ENCODE measurements at regions not wholly inside any gene's neighbourhood (a gene's known extent, or its start where the extent isn't known, plus 50 kb on each side); places are given as distances from the start of the nearest gene placed in this dataset.
A peak's percentile ranks its signal among the peaks of the same experiment; 100 is the strongest.

DNA sequence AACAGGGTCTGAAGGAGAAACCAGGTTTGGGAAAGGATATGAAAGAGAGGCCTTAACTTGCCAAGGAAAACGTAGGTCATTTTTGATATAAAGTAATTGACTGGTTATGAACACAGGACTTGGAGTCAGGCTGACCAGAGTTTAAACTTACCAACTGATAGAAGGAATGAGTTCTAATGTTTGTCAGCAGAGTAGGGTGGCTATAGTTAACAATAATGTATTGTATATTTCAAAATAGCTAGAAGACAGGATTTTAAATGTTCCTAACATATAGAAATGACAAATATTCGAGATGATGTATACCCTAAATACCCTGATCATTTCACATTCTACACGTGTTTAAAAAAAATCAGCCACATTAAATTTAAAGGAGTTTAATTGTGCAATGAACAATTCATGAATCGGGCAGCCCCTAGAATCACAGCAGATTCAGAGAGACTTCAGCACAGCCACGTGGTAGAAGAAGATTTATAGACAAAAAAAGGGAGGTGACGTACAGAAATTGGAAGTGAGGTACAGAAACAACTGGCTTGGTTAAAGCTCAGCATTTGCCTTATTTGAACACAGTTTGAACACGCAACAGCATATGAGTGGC is 52.5 kb upstream of the PLEKHG7 start:
- TF ChIP-seq CTCF (IDR thresholded peaks at IDR 0.05; ENCODE audit: low read depth, low read length, missing control alignments): no peak
- H3K4me3 ChIP-seq (replicated peaks; ENCODE audit: low read depth, low read length): no peak overlapping the region

GRCh38 chr12:92649511-92650227 is 53.1 kb upstream of the PLEKHG7 start:
- peak; percentile 75 for DNase-seq (ENCODE audit: extremely low read depth, low read depth)
- no peak overlapping the region for H3K4me3 ChIP-seq (replicated peaks; ENCODE audit: low read depth, low read length)
- TF ChIP-seq CTCF (IDR thresholded peaks at IDR 0.05; ENCODE audit: low read depth, low read length, missing control alignments): peak; percentile 72

More for the DNA sequence above, 52.5 kb upstream of the PLEKHG7 start:
- no peak for DNase-seq (ENCODE audit: extremely low read depth, low read depth)

GRCh38 chr12:92648242-92649031 is 54.4 kb upstream of the PLEKHG7 start:
- DNase-seq (ENCODE audit: extremely low read depth, low read depth): no peak
- H3K4me3 ChIP-seq (replicated peaks; ENCODE audit: low read depth, low read length): no peak overlapping the region
- no peak for TF ChIP-seq CTCF (IDR thresholded peaks at IDR 0.05; ENCODE audit: low read depth, low read length, missing control alignments)

GRCh38 chr12:92641291-92641690 is 61.5 kb upstream of the PLEKHG7 start:
- no peak for TF ChIP-seq CTCF (IDR thresholded peaks at IDR 0.05; ENCODE audit: low read depth, low read length, missing control alignments)

GRCh38 chr12:92640691-92641090 is 62.1 kb upstream of the PLEKHG7 start:
- no peak for TF ChIP-seq CTCF (IDR thresholded peaks at IDR 0.05; ENCODE audit: low read depth, low read length, missing control alignments)
- no peak for DNase-seq (ENCODE audit: extremely low read depth, low read depth)
- no peak overlapping the region for H3K4me3 ChIP-seq (replicated peaks; ENCODE audit: low read depth, low read length)

More at GRCh38 chr12:92641291-92641690, 61.5 kb upstream of the PLEKHG7 start:
- H3K4me3 ChIP-seq (replicated peaks; ENCODE audit: low read depth, low read length): no peak overlapping the region
- DNase-seq (ENCODE audit: extremely low read depth, low read depth): no peak

GRCh38 chr12:92639017-92639416 is 63.8 kb upstream of the PLEKHG7 start:
- DNase-seq (ENCODE audit: extremely low read depth, low read depth): no peak
- H3K4me3 ChIP-seq (replicated peaks; ENCODE audit: low read depth, low read length): no peak overlapping the region
- TF ChIP-seq CTCF (IDR thresholded peaks at IDR 0.05; ENCODE audit: low read depth, low read length, missing control alignments): no peak
